WTC11 (cell line): ENCODE measurements at regions not wholly inside any gene's neighbourhood (a gene's known extent, or its start where the extent isn't known, plus 50 kb on each side); places are given as distances from the start of the nearest gene placed in this dataset.

Experiments
- ATAC-seq: fragments of 200-7000 bp; cut with Tn5 transposase; 2 replicates; pipeline ENCODE4 v1.10.0; 2021; ENCODE audit warnings: mild to moderate bottlenecking, moderate library complexity
- CTCF ChIA-PET: fragments of 300-600 bp; sonication (Branson Sonifier 250); formaldehyde crosslinking; loops from one replicate; lab custom pipeline; 2021; ENCODE audit warnings: antibody characterized with exemption; lab: Charles Lee
- POLR2A ChIA-PET: fragments of 350-600 bp; sonication (Branson Sonifier 250); formaldehyde crosslinking; loops from one replicate; lab custom pipeline; 2021; ENCODE audit warnings: antibody characterized with exemption; lab: Charles Lee
- DNase-seq: peaks from one replicate; pipeline ENCODE4 v3.0.0; 2021; ENCODE audit warnings: low spot score
- H3K27ac Mint-ChIP-seq: 2 replicates; pipeline ENCODE4 v1.8.0; 2021; ENCODE audit warnings: mixed read lengths
- H3K27me3 Mint-ChIP-seq: 2 replicates; pipeline ENCODE4 v1.8.0; 2021; ENCODE audit warnings: low read depth, mild to moderate bottlenecking, moderate library complexity, mixed read lengths
- H3K36me3 Mint-ChIP-seq: 2 replicates; pipeline ENCODE4 v1.8.0; 2021; ENCODE audit warnings: mixed read lengths
- H3K4me1 Mint-ChIP-seq: 2 replicates; pipeline ENCODE4 v1.8.0; 2022; ENCODE audit warnings: mixed read lengths
- H3K4me3 Mint-ChIP-seq: 2 replicates; pipeline ENCODE4 v1.8.0; 2021; ENCODE audit warnings: mild to moderate bottlenecking, moderate library complexity, mixed read lengths
- H3K9me3 Mint-ChIP-seq: 2 replicates; pipeline ENCODE4 v1.8.0; 2021; ENCODE audit warnings: mixed read lengths
- ATF1 ChIP-seq: sonication (generic); formaldehyde crosslinking; IDR thresholded peaks from 2 replicates; pipeline ENCODE4 v1.8.1; 2023; ENCODE audit warnings: mild to moderate bottlenecking, moderate library complexity, missing genetic modification reagents
- CDX4 ChIP-seq: fragments of 250-450 bp; sonication (Bioruptor Pico); IDR thresholded peaks from 2 replicates; pipeline ENCODE4 v1.9.0; 2021; ENCODE audit warnings: moderate library complexity, mild to moderate bottlenecking, inconsistent platforms, borderline replicate concordance
- E2F1 ChIP-seq: sonication (generic); formaldehyde crosslinking; IDR thresholded peaks from 2 replicates; pipeline ENCODE4 v1.8.0; 2022; ENCODE audit warnings: mild to moderate bottlenecking, missing genetic modification reagents
- ELF4 ChIP-seq: sonication (generic); formaldehyde crosslinking; IDR thresholded peaks from 2 replicates; pipeline ENCODE4 v1.8.1; 2022; ENCODE audit warnings: low read depth, mild to moderate bottlenecking, moderate library complexity, missing genetic modification reagents
- EMX1 ChIP-seq: fragments of 250-450 bp; sonication (Bioruptor Pico); IDR thresholded peaks from 2 replicates; pipeline ENCODE4 v1.8.0; 2021; ENCODE audit warnings: mild to moderate bottlenecking
- ESRRA ChIP-seq: sonication (generic); formaldehyde crosslinking; IDR thresholded peaks from 2 replicates; pipeline ENCODE4 v1.8.1; 2022; ENCODE audit warnings: mild to moderate bottlenecking, missing genetic modification reagents, borderline replicate concordance
- ETV6 ChIP-seq: sonication (generic); formaldehyde crosslinking; IDR thresholded peaks from 2 replicates; pipeline ENCODE4 v1.8.1; 2022; ENCODE audit warnings: mild to moderate bottlenecking, missing genetic modification reagents
- FOXJ3 ChIP-seq: sonication (generic); formaldehyde crosslinking; IDR thresholded peaks from 2 replicates; pipeline ENCODE4 v1.9.0; 2021; ENCODE audit warnings: missing genetic modification reagents, mild to moderate bottlenecking, borderline replicate concordance
- HMGXB4 ChIP-seq: sonication (generic); formaldehyde crosslinking; IDR thresholded peaks from 2 replicates; pipeline ENCODE4 v1.8.1; 2023; ENCODE audit warnings: mild to moderate bottlenecking, moderate library complexity, missing genetic modification reagents
- OVOL2 ChIP-seq: fragments of 250-450 bp; sonication (Bioruptor Pico); IDR thresholded peaks from 2 replicates; pipeline ENCODE4 v1.9.0; 2021; ENCODE audit warnings: mild to moderate bottlenecking, borderline replicate concordance
- RELA ChIP-seq: sonication (generic); formaldehyde crosslinking; IDR thresholded peaks from 2 replicates; pipeline ENCODE4 v1.8.1; 2022; ENCODE audit warnings: missing genetic modification reagents, mild to moderate bottlenecking, borderline replicate concordance
- SOX15 ChIP-seq: fragments of 250-450 bp; sonication (Bioruptor Pico); IDR thresholded peaks from 2 replicates; pipeline ENCODE4 v1.9.0; 2021; ENCODE audit warnings: mild to moderate bottlenecking
- TEAD1 ChIP-seq: sonication (generic); formaldehyde crosslinking; IDR thresholded peaks from 2 replicates; pipeline ENCODE4 v1.8.0; 2022; ENCODE audit warnings: mild to moderate bottlenecking, missing genetic modification reagents
- USF2 ChIP-seq: sonication (generic); formaldehyde crosslinking; IDR thresholded peaks from 2 replicates; pipeline ENCODE4 v1.8.1; 2023; ENCODE audit warnings: mild to moderate bottlenecking, missing genetic modification reagents, moderate library complexity
- ZBTB21 ChIP-seq: sonication (generic); formaldehyde crosslinking; IDR thresholded peaks from 2 replicates; pipeline ENCODE4 v1.8.1; 2023; ENCODE audit warnings: mild to moderate bottlenecking, missing genetic modification reagents, borderline replicate concordance
- ZNF138 ChIP-seq: sonication (generic); formaldehyde crosslinking; conservative IDR thresholded peaks from 2 replicates; pipeline ENCODE4 v1.8.1; 2022; ENCODE audit warnings: mild to moderate bottlenecking, moderate library complexity, missing genetic modification reagents
- ZNF263 ChIP-seq: sonication (generic); formaldehyde crosslinking; IDR thresholded peaks from 2 replicates; pipeline ENCODE4 v1.8.1; 2022; ENCODE audit warnings: low read depth, mild to moderate bottlenecking, moderate library complexity, missing genetic modification reagents
- ZNF423 ChIP-seq: fragments of 250-450 bp; sonication (Bioruptor Pico); IDR thresholded peaks from 2 replicates; pipeline ENCODE4 v2.1.2; 2022; ENCODE audit warnings: mild to moderate bottlenecking, moderate library complexity
- ZNF671 ChIP-seq: fragments of 250-450 bp; sonication (Bioruptor Pico); IDR thresholded peaks from 2 replicates; pipeline ENCODE4 v1.8.0; 2021; ENCODE audit warnings: mild to moderate bottlenecking
- TF ChIP-seq, protein P1 (sequence below): sonication (generic); formaldehyde crosslinking; IDR thresholded peaks from 2 replicates; pipeline ENCODE4 v1.8.1; 2023; ENCODE audit warnings: mild to moderate bottlenecking, missing genetic modification reagents
- TF ChIP-seq, protein P2 (sequence below): sonication (generic); formaldehyde crosslinking; IDR thresholded peaks from 2 replicates; pipeline ENCODE4 v1.8.1; 2022; ENCODE audit warnings: low read depth, mild to moderate bottlenecking, moderate library complexity, missing genetic modification reagents, borderline replicate concordance
- TF ChIP-seq, protein P3 (sequence below): sonication (generic); formaldehyde crosslinking; IDR thresholded peaks from 2 replicates; pipeline ENCODE4 v1.8.0; 2023; ENCODE audit warnings: missing genetic modification reagents, mild to moderate bottlenecking, borderline replicate concordance
- TF ChIP-seq, protein P4 (sequence below): sonication (generic); formaldehyde crosslinking; IDR thresholded peaks from 2 replicates; pipeline ENCODE4 v1.8.1; 2023; ENCODE audit warnings: mild to moderate bottlenecking, missing genetic modification reagents

DNA sequence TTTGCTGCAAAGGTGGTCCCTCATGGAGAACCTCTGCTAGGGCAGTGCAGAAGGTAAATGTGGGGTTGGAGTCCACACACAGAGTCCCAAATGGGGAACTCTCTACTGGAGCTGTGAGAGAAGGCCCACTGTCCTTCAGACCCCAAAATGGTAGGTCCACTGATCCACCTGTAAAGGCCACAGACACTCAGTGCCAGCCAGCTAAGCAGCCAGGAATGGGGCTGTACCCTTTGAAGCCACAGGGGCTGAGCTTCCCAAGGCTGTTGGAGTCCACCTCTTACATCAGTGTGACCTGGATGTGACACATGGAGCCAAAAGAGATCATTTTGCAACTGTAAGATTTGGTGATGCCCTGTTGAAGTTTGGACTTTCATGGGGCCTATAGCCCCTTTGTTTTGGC, 252.4 kb upstream of the GULP1 start:
- peaks cover 14% of the 10 kb centered on the region for H3K4me1 Mint-ChIP-seq
- no peaks in the 10 kb centered on the region for H3K27me3 Mint-ChIP-seq
- POLR2A ChIA-PET = no interaction called here
- CTCF ChIA-PET = no interaction called here
- DNase-seq (no peak), ATAC-seq (no peak)
- H3K9me3 Mint-ChIP-seq = peaks cover 7% of the 10 kb centered on the region
- no peak overlapping the region for H3K4me3 Mint-ChIP-seq
- TF ChIP-seq SOX15 (CRISPR knock-in tag) (no peak), USF2 (CRISPR knock-in tag) (no peak), ETV6 (CRISPR knock-in tag) (no peak), ZNF138 (no peak)
- TF ChIP-seq, protein P1, sequence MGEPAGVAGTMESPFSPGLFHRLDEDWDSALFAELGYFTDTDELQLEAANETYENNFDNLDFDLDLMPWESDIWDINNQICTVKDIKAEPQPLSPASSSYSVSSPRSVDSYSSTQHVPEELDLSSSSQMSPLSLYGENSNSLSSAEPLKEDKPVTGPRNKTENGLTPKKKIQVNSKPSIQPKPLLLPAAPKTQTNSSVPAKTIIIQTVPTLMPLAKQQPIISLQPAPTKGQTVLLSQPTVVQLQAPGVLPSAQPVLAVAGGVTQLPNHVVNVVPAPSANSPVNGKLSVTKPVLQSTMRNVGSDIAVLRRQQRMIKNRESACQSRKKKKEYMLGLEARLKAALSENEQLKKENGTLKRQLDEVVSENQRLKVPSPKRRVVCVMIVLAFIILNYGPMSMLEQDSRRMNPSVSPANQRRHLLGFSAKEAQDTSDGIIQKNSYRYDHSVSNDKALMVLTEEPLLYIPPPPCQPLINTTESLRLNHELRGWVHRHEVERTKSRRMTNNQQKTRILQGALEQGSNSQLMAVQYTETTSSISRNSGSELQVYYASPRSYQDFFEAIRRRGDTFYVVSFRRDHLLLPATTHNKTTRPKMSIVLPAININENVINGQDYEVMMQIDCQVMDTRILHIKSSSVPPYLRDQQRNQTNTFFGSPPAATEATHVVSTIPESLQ (CRISPR knock-in tag) = no peak
- TF ChIP-seq, protein P2, sequence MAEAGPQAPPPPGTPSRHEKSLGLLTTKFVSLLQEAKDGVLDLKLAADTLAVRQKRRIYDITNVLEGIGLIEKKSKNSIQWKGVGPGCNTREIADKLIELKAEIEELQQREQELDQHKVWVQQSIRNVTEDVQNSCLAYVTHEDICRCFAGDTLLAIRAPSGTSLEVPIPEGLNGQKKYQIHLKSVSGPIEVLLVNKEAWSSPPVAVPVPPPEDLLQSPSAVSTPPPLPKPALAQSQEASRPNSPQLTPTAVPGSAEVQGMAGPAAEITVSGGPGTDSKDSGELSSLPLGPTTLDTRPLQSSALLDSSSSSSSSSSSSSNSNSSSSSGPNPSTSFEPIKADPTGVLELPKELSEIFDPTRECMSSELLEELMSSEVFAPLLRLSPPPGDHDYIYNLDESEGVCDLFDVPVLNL (CRISPR knock-in tag) = no peak
- H3K27ac Mint-ChIP-seq = no peak overlapping the region
- peaks cover 27% of the 10 kb centered on the region for H3K36me3 Mint-ChIP-seq

GRCh38 chr2:188042412-188042811, 249.3 kb upstream of the GULP1 start:
- ChIA-PET POLR2A (no interaction called here), CTCF (no interaction called here)
- DNase-seq = no peak
- Mint-ChIP-seq H3K27me3 (no peaks in the 10 kb centered on the region), H3K4me3 (no peak overlapping the region), H3K9me3 (peaks cover 12% of the 10 kb centered on the region), H3K4me1 (peaks cover 22% of the 10 kb centered on the region), H3K36me3 (peaks cover 45% of the 10 kb centered on the region), H3K27ac (no peak overlapping the region)
- TF ChIP-seq HMGXB4 (CRISPR knock-in tag) (no peak), ZNF423 (CRISPR knock-in tag) (no peak), ZNF671 (CRISPR knock-in tag) (no peak), ESRRA (CRISPR knock-in tag) (no peak), ATF1 (CRISPR knock-in tag) (no peak), ETV6 (CRISPR knock-in tag) (no peak), E2F1 (no peak), EMX1 (CRISPR knock-in tag) (no peak), CDX4 (CRISPR knock-in tag) (no peak), RELA (CRISPR knock-in tag) (no peak), FOXJ3 (no peak), ELF4 (CRISPR knock-in tag) (no peak), OVOL2 (CRISPR knock-in tag) (no peak), TEAD1 (CRISPR knock-in tag) (no peak), ZBTB21 (no peak), ZNF263 (CRISPR knock-in tag) (no peak)
- TF ChIP-seq, protein P3, sequence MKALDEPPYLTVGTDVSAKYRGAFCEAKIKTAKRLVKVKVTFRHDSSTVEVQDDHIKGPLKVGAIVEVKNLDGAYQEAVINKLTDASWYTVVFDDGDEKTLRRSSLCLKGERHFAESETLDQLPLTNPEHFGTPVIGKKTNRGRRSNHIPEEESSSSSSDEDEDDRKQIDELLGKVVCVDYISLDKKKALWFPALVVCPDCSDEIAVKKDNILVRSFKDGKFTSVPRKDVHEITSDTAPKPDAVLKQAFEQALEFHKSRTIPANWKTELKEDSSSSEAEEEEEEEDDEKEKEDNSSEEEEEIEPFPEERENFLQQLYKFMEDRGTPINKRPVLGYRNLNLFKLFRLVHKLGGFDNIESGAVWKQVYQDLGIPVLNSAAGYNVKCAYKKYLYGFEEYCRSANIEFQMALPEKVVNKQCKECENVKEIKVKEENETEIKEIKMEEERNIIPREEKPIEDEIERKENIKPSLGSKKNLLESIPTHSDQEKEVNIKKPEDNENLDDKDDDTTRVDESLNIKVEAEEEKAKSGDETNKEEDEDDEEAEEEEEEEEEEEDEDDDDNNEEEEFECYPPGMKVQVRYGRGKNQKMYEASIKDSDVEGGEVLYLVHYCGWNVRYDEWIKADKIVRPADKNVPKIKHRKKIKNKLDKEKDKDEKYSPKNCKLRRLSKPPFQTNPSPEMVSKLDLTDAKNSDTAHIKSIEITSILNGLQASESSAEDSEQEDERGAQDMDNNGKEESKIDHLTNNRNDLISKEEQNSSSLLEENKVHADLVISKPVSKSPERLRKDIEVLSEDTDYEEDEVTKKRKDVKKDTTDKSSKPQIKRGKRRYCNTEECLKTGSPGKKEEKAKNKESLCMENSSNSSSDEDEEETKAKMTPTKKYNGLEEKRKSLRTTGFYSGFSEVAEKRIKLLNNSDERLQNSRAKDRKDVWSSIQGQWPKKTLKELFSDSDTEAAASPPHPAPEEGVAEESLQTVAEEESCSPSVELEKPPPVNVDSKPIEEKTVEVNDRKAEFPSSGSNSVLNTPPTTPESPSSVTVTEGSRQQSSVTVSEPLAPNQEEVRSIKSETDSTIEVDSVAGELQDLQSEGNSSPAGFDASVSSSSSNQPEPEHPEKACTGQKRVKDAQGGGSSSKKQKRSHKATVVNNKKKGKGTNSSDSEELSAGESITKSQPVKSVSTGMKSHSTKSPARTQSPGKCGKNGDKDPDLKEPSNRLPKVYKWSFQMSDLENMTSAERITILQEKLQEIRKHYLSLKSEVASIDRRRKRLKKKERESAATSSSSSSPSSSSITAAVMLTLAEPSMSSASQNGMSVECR = no peak
- TF ChIP-seq, protein P4, sequence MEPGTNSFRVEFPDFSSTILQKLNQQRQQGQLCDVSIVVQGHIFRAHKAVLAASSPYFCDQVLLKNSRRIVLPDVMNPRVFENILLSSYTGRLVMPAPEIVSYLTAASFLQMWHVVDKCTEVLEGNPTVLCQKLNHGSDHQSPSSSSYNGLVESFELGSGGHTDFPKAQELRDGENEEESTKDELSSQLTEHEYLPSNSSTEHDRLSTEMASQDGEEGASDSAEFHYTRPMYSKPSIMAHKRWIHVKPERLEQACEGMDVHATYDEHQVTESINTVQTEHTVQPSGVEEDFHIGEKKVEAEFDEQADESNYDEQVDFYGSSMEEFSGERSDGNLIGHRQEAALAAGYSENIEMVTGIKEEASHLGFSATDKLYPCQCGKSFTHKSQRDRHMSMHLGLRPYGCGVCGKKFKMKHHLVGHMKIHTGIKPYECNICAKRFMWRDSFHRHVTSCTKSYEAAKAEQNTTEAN (CRISPR knock-in tag) = no peak
- ATAC-seq = no peak
